ENCODE measurements at regions not wholly inside any gene's neighbourhood (a gene's known extent, or its start where the extent isn't known, plus 50 kb on each side); places are given as distances from the start of the nearest gene placed in this dataset.

DNA sequence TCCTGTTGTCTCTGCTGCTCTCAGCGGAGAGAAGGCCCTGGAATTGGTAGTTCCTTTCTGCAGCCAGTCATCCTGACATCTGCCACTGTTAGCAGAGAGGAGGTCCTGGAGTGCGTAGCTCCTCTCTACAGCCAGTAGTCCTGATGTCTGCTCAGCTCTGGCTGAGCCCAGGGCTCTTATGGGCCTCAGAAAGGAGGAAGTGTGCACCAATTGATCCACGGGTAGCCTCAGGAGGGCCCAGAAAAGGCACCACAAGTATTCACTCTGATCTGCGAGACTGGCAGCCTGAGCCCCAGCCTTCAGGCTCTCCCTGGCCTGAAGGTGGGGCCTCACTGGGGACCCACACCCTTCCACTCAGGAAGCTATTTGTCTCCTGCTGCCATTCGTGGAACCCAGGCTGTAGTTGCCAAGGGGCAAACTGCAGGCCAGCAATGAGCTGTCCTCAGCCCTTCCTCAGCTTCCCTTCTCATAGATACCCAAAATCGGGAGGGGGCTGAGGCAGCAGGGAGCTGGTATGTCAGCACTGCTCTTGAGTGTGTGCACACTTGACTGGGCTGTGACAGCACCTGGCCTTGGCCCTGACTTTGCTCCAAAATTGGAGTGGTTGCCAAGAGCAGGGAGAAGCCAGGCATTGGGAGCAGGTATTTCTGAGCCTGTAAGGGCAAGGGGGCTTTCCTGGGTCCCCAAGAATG is 1049.5 kb upstream of the ACO1 start (continued):
- no peak for TF ChIP-seq TGIF2 (CRISPR knock-in tag; IDR thresholded peaks at IDR 0.05)
- TF ChIP-seq, protein P1, sequence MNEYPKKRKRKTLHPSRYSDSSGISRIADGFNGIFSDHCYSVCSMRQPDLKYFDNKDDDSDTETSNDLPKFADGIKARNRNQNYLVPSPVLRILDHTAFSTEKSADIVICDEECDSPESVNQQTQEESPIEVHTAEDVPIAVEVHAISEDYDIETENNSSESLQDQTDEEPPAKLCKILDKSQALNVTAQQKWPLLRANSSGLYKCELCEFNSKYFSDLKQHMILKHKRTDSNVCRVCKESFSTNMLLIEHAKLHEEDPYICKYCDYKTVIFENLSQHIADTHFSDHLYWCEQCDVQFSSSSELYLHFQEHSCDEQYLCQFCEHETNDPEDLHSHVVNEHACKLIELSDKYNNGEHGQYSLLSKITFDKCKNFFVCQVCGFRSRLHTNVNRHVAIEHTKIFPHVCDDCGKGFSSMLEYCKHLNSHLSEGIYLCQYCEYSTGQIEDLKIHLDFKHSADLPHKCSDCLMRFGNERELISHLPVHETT (CRISPR knock-in tag; conservative IDR thresholded peaks at IDR 0.05 in 1 of 2, IDR thresholded peaks at IDR 0.05 in 1 of 2) = no peak
- no peak for TF ChIP-seq ELF4 (CRISPR knock-in tag; IDR thresholded peaks at IDR 0.05)
- no peak for TF ChIP-seq PCBP2 (IDR thresholded peaks at IDR 0.05; ENCODE audit: low read depth, low read length, poor library complexity, severe bottlenecking)
- no peak for TF ChIP-seq DMBX1 (CRISPR knock-in tag; IDR thresholded peaks at IDR 0.05; ENCODE audit: borderline replicate concordance)
- no peak for TF ChIP-seq ARID1B (IDR thresholded peaks at IDR 0.05)
- no peak for TF ChIP-seq ZNF212 (CRISPR knock-in tag; IDR thresholded peaks at IDR 0.05)
- no peak for TF ChIP-seq ZNF280A (IDR thresholded peaks at IDR 0.05; ENCODE audit: low read depth, partially characterized antibody)
- no peak for TF ChIP-seq ATF1 (CRISPR knock-in tag; IDR thresholded peaks at IDR 0.05)
- no peak for TF ChIP-seq ATF1 (tag; IDR thresholded peaks at IDR 0.05)

Data from K562 (cell line).